IMR-90 (cell line): ENCODE measurements at regions not wholly inside any gene's neighbourhood (a gene's known extent, or its start where the extent isn't known, plus 50 kb on each side); places are given as distances from the start of the nearest gene placed in this dataset.

Experiments used
- ATAC-seq: fragments of 200-7000 bp; cut with Tn5 transposase; 2 replicates; pipeline ENCODE4 v1.9.1; 2020; ENCODE audit warnings: low read depth, mild to moderate bottlenecking, moderate library complexity
- BruUV-seq: library from RNA; stranded (reverse); fragments of 400-500 nt; replicated peaks from 2 replicates; lab custom pipeline; 2021; lab: Mats Ljungman, UMichigan
- CTCF ChIA-PET: fragments of 300-600 bp; formaldehyde crosslinking; extraction: SDS; loops from one replicate; lab custom pipeline; 2021; ENCODE audit warnings: antibody characterized with exemption; lab: Yijun Ruan, JAX
- POLR2A ChIA-PET: fragments of 300-600 bp; sonication (Branson Sonifier 250); formaldehyde crosslinking; loops from one replicate; lab custom pipeline; 2022; ENCODE audit warnings: antibody characterized with exemption; ENCODE audit not compliant: unreplicated experiment; lab: Charles Lee
- DNase-seq: peaks from one replicate; pipeline ENCODE4 v3.0.0; 2013
- H2AFZ ChIP-seq: replicated peaks from 2 replicates; pipeline ENCODE3; 2013; ENCODE audit warnings: low read length, mild to moderate bottlenecking; ENCODE audit not compliant: poor library complexity
- H2AK5ac ChIP-seq: 2 replicates; pipeline ENCODE4 v1.6.1; 2013; ENCODE audit warnings: low read depth, low read length, inconsistent platforms
- H2AK9ac ChIP-seq: replicated peaks from 2 replicates; pipeline ENCODE3; 2013; ENCODE audit warnings: mild to moderate bottlenecking, low read depth, low read length, moderate library complexity; ENCODE audit not compliant: poor library complexity
- H2BK120ac ChIP-seq: 2 replicates; pipeline ENCODE4 v1.6.1; 2013; ENCODE audit warnings: low read depth, low read length, inconsistent platforms
- H2BK15ac ChIP-seq: 3 replicates; pipeline ENCODE4 v1.6.1; 2013; ENCODE audit warnings: low read depth, low read length, inconsistent platforms
- H2BK20ac ChIP-seq: 2 replicates; pipeline ENCODE4 v1.6.1; 2013; ENCODE audit warnings: low read depth, mild to moderate bottlenecking, inconsistent platforms, low read length, moderate library complexity
- H2BK5ac ChIP-seq: 2 replicates; pipeline ENCODE4 v1.6.1; 2013; ENCODE audit warnings: mild to moderate bottlenecking, low read depth, low read length, inconsistent platforms; ENCODE audit not compliant: poor library complexity, severe bottlenecking
- H3K14ac ChIP-seq: replicated peaks from 2 replicates; pipeline ENCODE4 v1.6.1; 2013; ENCODE audit warnings: low read depth, low read length, inconsistent platforms
- H3K18ac ChIP-seq: 2 replicates; pipeline ENCODE4 v1.6.1; 2013; ENCODE audit warnings: low read depth, low read length, control low read depth
- H3K23ac ChIP-seq: 2 replicates; pipeline ENCODE4 v1.6.1; 2013; ENCODE audit warnings: low read depth, low read length, inconsistent platforms
- H3K27ac ChIP-seq: 2 replicates; pipeline ENCODE4 v1.5.1; 2013; ENCODE audit warnings: mild to moderate bottlenecking, control low read depth, low read length; ENCODE audit not compliant: insufficient read depth
- H3K27me3 ChIP-seq: 2 replicates; pipeline ENCODE4 v1.6.1; 2013; ENCODE audit warnings: low read length; ENCODE audit not compliant: control insufficient read depth, insufficient read depth
- H3K36me3 ChIP-seq: 2 replicates; pipeline ENCODE4 v1.6.1; 2013; ENCODE audit warnings: low read length, mixed read lengths; ENCODE audit not compliant: control insufficient read depth, insufficient read depth
- H3K4ac ChIP-seq: 2 replicates; pipeline ENCODE4 v1.6.1; 2013; ENCODE audit warnings: low read depth, low read length, inconsistent platforms
- H3K4me1 ChIP-seq: 2 replicates; pipeline ENCODE4 v1.6.1; 2013; ENCODE audit warnings: low read length, mixed read lengths; ENCODE audit not compliant: control insufficient read depth, insufficient read depth
- H3K4me2 ChIP-seq: 2 replicates; pipeline ENCODE4 v1.6.1; 2013; ENCODE audit warnings: low read depth, mild to moderate bottlenecking, control low read depth, low read length, moderate library complexity
- H3K4me3 ChIP-seq: 2 replicates; pipeline ENCODE4 v1.5.1; 2013; ENCODE audit warnings: low read depth, mild to moderate bottlenecking, control low read depth, low read length, moderate library complexity; ENCODE audit not compliant: insufficient read depth
- H3K56ac ChIP-seq: 2 replicates; pipeline ENCODE4 v1.6.1; 2013; ENCODE audit warnings: low read length, inconsistent platforms; ENCODE audit not compliant: insufficient read depth; ENCODE audit errors: extremely low read depth
- H3K79me1 ChIP-seq, 2 experiments: 2 replicates each; pipeline ENCODE4 v1.6.1; 2013; ENCODE audit warnings: low read length in 2 of 2, inconsistent platforms in 1 of 2, low read depth in 1 of 2
- H3K9ac ChIP-seq: 2 replicates; pipeline ENCODE4 v1.6.1; 2013; ENCODE audit warnings: low read depth, low read length, control low read depth
- H3K9me1 ChIP-seq: 2 replicates; pipeline ENCODE4 v1.6.1; 2013; ENCODE audit warnings: low read length, inconsistent platforms; ENCODE audit not compliant: insufficient read depth
- H3K9me3 ChIP-seq: 2 replicates; pipeline ENCODE4 v1.6.1; 2013; ENCODE audit warnings: low read length; ENCODE audit not compliant: control insufficient read depth, insufficient read depth
- H4K20me1 ChIP-seq: 2 replicates; pipeline ENCODE4 v1.6.1; 2013; ENCODE audit warnings: low read length, inconsistent platforms; ENCODE audit not compliant: insufficient read depth
- H4K5ac ChIP-seq: 2 replicates; pipeline ENCODE4 v1.6.1; 2013; ENCODE audit warnings: mild to moderate bottlenecking, low read depth, low read length, control low read depth
- H4K8ac ChIP-seq, 2 experiments: 2 replicates each; pipeline ENCODE4 v1.6.1; 2013; ENCODE audit warnings: low read depth in 2 of 2, low read length in 2 of 2, control low read depth in 1 of 2, inconsistent platforms in 1 of 2
- H4K91ac ChIP-seq: 2 replicates; pipeline ENCODE4 v1.6.1; 2013; ENCODE audit warnings: low read depth, low read length, inconsistent platforms; ENCODE audit not compliant: insufficient read depth
- BHLHE40 ChIP-seq: fragments of 150-350 bp; IDR thresholded peaks from 2 replicates; pipeline ENCODE4 v1.6.1; 2016; ENCODE audit warnings: mild to moderate bottlenecking, low read depth, low read length
- CEBPB ChIP-seq: IDR thresholded peaks from 2 replicates; pipeline ENCODE4 v1.6.1; 2012; ENCODE audit warnings: low read depth, low read length, improper control_type of control experiment
- POLR2A ChIP-seq: IDR thresholded peaks from 2 replicates; pipeline ENCODE4 v1.6.1; 2012; ENCODE audit warnings: mild to moderate bottlenecking, low read depth, low read length
- WGBS, 2 experiments: methylation state at CpG; one replicate each; pipeline versions ENCODE4 v1.1.5 to v1.1.7; 2013; ENCODE audit warnings: missing lambda C conversion rate in 2 of 2; ENCODE audit not compliant: insufficient read length in 1 of 2; ENCODE audit errors: extremely low coverage in 2 of 2; 5-methylcytosine and 5-hydroxymethylcytosine counted together
- dilution Hi-C: fragments of 300-500 bp; cut with HindIII; formaldehyde crosslinking; loops from one replicate; pipeline ENCODE4 v1.14.3; 2018; ENCODE audit warnings: low sequenced_read_pairs; ENCODE audit not compliant: unreplicated experiment
- in situ Hi-C: fragments of 300-500 bp; cut with MboI; formaldehyde crosslinking; loops from 3 replicates; pipeline ENCODE4 v1.14.3; 2019; ENCODE audit warnings: low sequenced_read_pairs, inconsistent platforms, mixed read lengths
- intact Hi-C: fragments of 100-400 bp; cut with micrococcal nuclease; formaldehyde crosslinking; loops from 2 replicates; pipeline ENCODE4 v1.10.0; 2022

DNA sequence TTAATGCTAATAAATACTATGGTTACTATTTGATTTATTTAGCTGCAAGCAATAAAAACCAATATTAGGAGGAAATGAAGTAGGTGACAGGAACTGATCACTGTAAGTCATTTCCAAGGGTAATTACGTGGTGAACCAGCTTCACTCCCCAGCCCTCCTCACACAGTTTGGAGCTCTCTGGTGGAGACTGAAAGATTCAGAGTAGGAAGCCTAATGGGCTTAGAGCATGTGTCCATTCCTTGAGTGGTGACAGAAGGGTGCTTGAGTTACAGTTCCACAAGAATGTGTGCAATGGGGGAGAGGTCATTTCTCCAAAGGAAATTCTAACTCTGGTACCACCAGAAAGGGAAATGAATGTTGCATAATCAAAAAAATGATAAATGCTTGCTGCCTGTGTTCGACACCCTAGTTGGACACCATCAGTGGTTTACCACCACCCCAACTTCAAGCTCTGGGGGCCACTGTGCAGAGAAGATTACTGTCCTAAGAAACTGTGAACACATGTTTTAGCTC is 285.1 kb upstream of the MMADHC start:
- Histone ChIP-seq H3K9me3 (no peaks in the 10 kb centered on the region), H2BK20ac (no peak overlapping the region; the same call in 1 of the 2 replicates), H3K4me1 (no peaks in the 10 kb centered on the region; the same call in 1 of the 2 replicates), H3K27me3 (no peaks in the 10 kb centered on the region), H3K56ac (no peak overlapping the region), H4K8ac (no peak overlapping the region), H2BK5ac (no peak overlapping the region), H3K27ac (no peak overlapping the region), H3K4me3 (no peak overlapping the region), H4K5ac (no peak overlapping the region), H2BK120ac (no peak overlapping the region), H3K18ac (no peak overlapping the region), H3K4me2 (no peak overlapping the region), H4K20me1 (no peaks in the 10 kb centered on the region), H3K4ac (no peak overlapping the region), H3K9ac (no peak overlapping the region), H3K9me1 (no peaks in the 10 kb centered on the region), H4K91ac (no peak overlapping the region), H2BK15ac (no peak overlapping the region), H3K79me1 (no peaks in the 10 kb centered on the region), H3K14ac (no peak overlapping the region), H2AFZ (no peak overlapping the region), H3K36me3 (no peaks in the 10 kb centered on the region), H3K23ac (no peak overlapping the region), H2AK9ac (no peak overlapping the region), H2AK5ac (no peak overlapping the region)
- in situ Hi-C loops (no loop called here), dilution Hi-C loops (no loop called here), intact Hi-C loops (no loop called here)
- BruUV-seq: no TSS peak
- ChIA-PET CTCF (interaction anchor here (0.6 kb wide), 1 partner anchor 162 kb away, joined by 3 read pairs; no protein-coding TSS in a partner anchor), POLR2A (no interaction called here)
- DNase-seq (no peak), ATAC-seq (no peak)
- WGBS, 2 experiments: no CpG with 5 or more reads among the region's 2 CpGs
- TF ChIP-seq POLR2A (no peak), CEBPB (peak; percentile 31; the same call in 1 of the 2 replicates), BHLHE40 (no peak)
